ENCODE measurements at regions not wholly inside any gene's neighbourhood (a gene's known extent, or its start where the extent isn't known, plus 50 kb on each side); places are given as distances from the start of the nearest gene placed in this dataset.

DNA sequence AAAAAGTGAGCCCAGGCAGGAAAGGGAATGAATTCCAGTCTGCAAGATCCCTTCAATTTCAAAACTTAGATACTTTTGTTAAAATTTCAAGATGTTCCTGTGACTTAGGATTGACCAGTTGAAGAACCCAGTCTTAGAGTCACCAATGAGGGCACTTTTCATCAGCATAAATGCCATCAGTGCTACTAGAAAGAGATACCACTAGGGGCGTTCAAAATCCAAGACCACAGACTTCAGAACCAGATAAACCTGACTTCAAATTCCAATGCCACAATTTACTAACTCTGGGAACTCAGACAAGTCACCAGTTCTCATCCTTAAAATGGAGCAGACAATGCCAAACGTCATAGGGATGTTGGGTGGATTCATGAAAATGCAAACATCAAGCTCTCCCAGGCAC is 523.2 kb downstream of the BUD13 start:
- TF ChIP-seq POLR2A (IDR thresholded peaks at IDR 0.05; ENCODE audit: low read length) (no peak), GATA1 (IDR thresholded peaks at IDR 0.05; ENCODE audit: low read depth, low read length) (no peak)

Measured in erythroblast (primary cell).